OCI-LY7 (cell line): ENCODE measurements at regions not wholly inside any gene's neighbourhood (a gene's known extent, or its start where the extent isn't known, plus 50 kb on each side); places are given as distances from the start of the nearest gene placed in this dataset.

ENCODE experiments used
- BruUV-seq: library from RNA; stranded (reverse); fragments of 400-500 nt; replicated peaks from 2 replicates; lab custom pipeline; 2021; lab: Mats Ljungman, UMichigan
- CTCF ChIA-PET: fragments of 300-600 bp; sonication (Branson Sonifier 250); formaldehyde crosslinking; loops from one replicate; lab custom pipeline; 2022; ENCODE audit warnings: antibody characterized with exemption; ENCODE audit not compliant: unreplicated experiment; lab: Charles Lee
- POLR2A ChIA-PET: fragments of 300-600 bp; sonication (Branson Sonifier 250); formaldehyde crosslinking; loops from one replicate; lab custom pipeline; 2022; ENCODE audit warnings: antibody characterized with exemption; lab: Charles Lee
- DNase-seq: peaks from one replicate; pipeline ENCODE4 v3.0.0-alpha.2; 2015; ENCODE audit warnings: low spot score
- H2AFZ ChIP-seq: fragments of 200-600 bp; sonication (generic), shearing (Covaris generic); 2 replicates; pipeline ENCODE4 v1.6.1; 2014; ENCODE audit warnings: mild to moderate bottlenecking, antibody characterized with exemption, low read length, moderate library complexity
- H3K27ac ChIP-seq: fragments of 200-600 bp; sonication (generic); 2 replicates; pipeline ENCODE4 v1.5.1; 2014; ENCODE audit warnings: mixed run types, low read depth, mild to moderate bottlenecking, moderate library complexity, low read length, inconsistent platforms; ENCODE audit not compliant: poor library complexity, severe bottlenecking
- H3K36me3 ChIP-seq: fragments of 200-600 bp; sonication (generic); 2 replicates; pipeline ENCODE4 v1.6.1; 2014; ENCODE audit warnings: mild to moderate bottlenecking, antibody characterized with exemption, low read length, moderate library complexity, mixed read lengths; ENCODE audit not compliant: insufficient read depth
- H3K4me1 ChIP-seq: fragments of 200-600 bp; sonication (generic); 2 replicates; pipeline ENCODE4 v1.5.1; 2014; ENCODE audit warnings: mild to moderate bottlenecking, low read length; ENCODE audit not compliant: insufficient read depth, poor library complexity, severe bottlenecking
- H3K4me2 ChIP-seq: fragments of 200-600 bp; sonication (generic); 2 replicates; pipeline ENCODE4 v1.6.1; 2014; ENCODE audit warnings: mild to moderate bottlenecking, low read length
- H3K4me3 ChIP-seq: fragments of 200-600 bp; sonication (generic); 2 replicates; pipeline ENCODE4 v1.5.1; 2014; ENCODE audit warnings: mild to moderate bottlenecking, low read depth, low read length; ENCODE audit not compliant: poor library complexity, severe bottlenecking
- H3K79me2 ChIP-seq: fragments of 200-600 bp; sonication (generic); 2 replicates; pipeline ENCODE4 v1.6.1; 2016; ENCODE audit warnings: low read depth, mild to moderate bottlenecking, low read length, moderate library complexity, mixed read lengths; ENCODE audit not compliant: insufficient read depth
- H3K9me2 ChIP-seq: fragments of 200-600 bp; sonication (generic); 2 replicates; pipeline ENCODE4 v1.6.1; 2016; ENCODE audit warnings: mild to moderate bottlenecking, low read length, mixed read lengths; ENCODE audit not compliant: insufficient read depth
- H3K9me3 ChIP-seq: fragments of 200-600 bp; sonication (generic); 2 replicates; pipeline ENCODE4 v1.6.1; 2014; ENCODE audit warnings: mild to moderate bottlenecking, mixed run types, low read length, mixed read lengths
- H4K20me1 ChIP-seq: fragments of 200-600 bp; sonication (generic); 2 replicates; pipeline ENCODE4 v1.6.1; 2014; ENCODE audit warnings: mild to moderate bottlenecking, antibody characterized with exemption, low read length, moderate library complexity, mixed read lengths; ENCODE audit not compliant: insufficient read depth
- CTCF ChIP-seq: fragments of 200-600 bp; sonication (generic); conservative IDR thresholded peaks from 2 replicates; pipeline ENCODE4 v1.5.1; 2014; ENCODE audit warnings: mild to moderate bottlenecking, antibody characterized with exemption, low read length, moderate library complexity, mixed read lengths
- EZH2phosphoT487 ChIP-seq: fragments of 200-600 bp; sonication (generic); IDR thresholded peaks from 2 replicates; pipeline ENCODE4 v1.6.1; 2018; ENCODE audit warnings: low read depth, borderline replicate concordance, mild to moderate bottlenecking, mixed run types, antibody characterized with exemption, low read length, moderate library complexity, mixed read lengths
- intact Hi-C: fragments of 100-400 bp; cut with micrococcal nuclease; formaldehyde crosslinking; loops from one replicate; pipeline ENCODE4 v1.10.0; 2022; ENCODE audit not compliant: unreplicated experiment

- H3K9me2 ChIP-seq = no peaks in the 10 kb centered on the region
- TF ChIP-seq CTCF (no peak), EZH2phosphoT487 (no peak)
- no peaks in the 10 kb centered on the region for H3K4me1 ChIP-seq
- no peak overlapping the region for H2AFZ ChIP-seq
- no peaks in the 10 kb centered on the region for H3K79me2 ChIP-seq
- BruUV-seq = no TSS peak
- no peak overlapping the region for H3K27ac ChIP-seq
- H3K9me3 ChIP-seq = no peaks in the 10 kb centered on the region
- DNase-seq = no peak
- H4K20me1 ChIP-seq = no peaks in the 10 kb centered on the region
- intact Hi-C loops = no loop called here
- ChIA-PET CTCF (no interaction called here), POLR2A (no interaction called here)
- no peaks in the 10 kb centered on the region for H3K36me3 ChIP-seq
- no peak overlapping the region for H3K4me2 ChIP-seq
- H3K4me3 ChIP-seq = no peak overlapping the region
Observed at GRCh38 chr7:137147338-137147720, 196.2 kb downstream of the PTN start.

- no peak overlapping the region for H3K4me2 ChIP-seq
- no TSS peak for BruUV-seq
- no peak for TF ChIP-seq CTCF
- no peak for TF ChIP-seq EZH2phosphoT487
- no peak overlapping the region for H2AFZ ChIP-seq
- H3K79me2 ChIP-seq = no peaks in the 10 kb centered on the region
- H3K4me1 ChIP-seq = no peaks in the 10 kb centered on the region
- DNase-seq = no peak
- H3K9me3 ChIP-seq = no peaks in the 10 kb centered on the region
- no peaks in the 10 kb centered on the region for H3K9me2 ChIP-seq
- H4K20me1 ChIP-seq = no peaks in the 10 kb centered on the region
- H3K4me3 ChIP-seq = no peak overlapping the region
- H3K36me3 ChIP-seq = no peaks in the 10 kb centered on the region
- no peak overlapping the region for H3K27ac ChIP-seq
- ChIA-PET POLR2A (interaction anchor here (0.9 kb wide), 1 partner anchor 18 kb away, joined by 3 read pairs; no protein-coding TSS in a partner anchor), CTCF (no interaction called here)
- intact Hi-C loops = no loop called here
Observed at GRCh38 chr7:137146552-137147337, 196.8 kb downstream of the PTN start.

GRCh38 chr7:137146012-137146455 lies 197.5 kb downstream of the PTN start:
- no peak for TF ChIP-seq EZH2phosphoT487
- Histone ChIP-seq H3K79me2 (no peaks in the 10 kb centered on the region), H2AFZ (no peak overlapping the region), H3K4me3 (no peak overlapping the region), H3K9me2 (no peaks in the 10 kb centered on the region), H3K4me2 (no peak overlapping the region), H3K27ac (no peak overlapping the region), H4K20me1 (no peaks in the 10 kb centered on the region), H3K36me3 (no peaks in the 10 kb centered on the region), H3K4me1 (no peaks in the 10 kb centered on the region), H3K9me3 (no peaks in the 10 kb centered on the region)
- no TSS peak for BruUV-seq
- POLR2A ChIA-PET = interaction anchor here (0.9 kb wide), 1 partner anchor 18 kb away, joined by 3 read pairs; no protein-coding TSS in a partner anchor
- CTCF ChIA-PET = no interaction called here
- intact Hi-C loops = no loop called here
- no peak for DNase-seq
